K562 (cell line): ENCODE measurements at regions not wholly inside any gene's neighbourhood (a gene's known extent, or its start where the extent isn't known, plus 50 kb on each side); places are given as distances from the start of the nearest gene placed in this dataset.

ENCODE experiments used
- ATAC-seq: fragments of 200-7000 bp; cut with Tn5 transposase; 3 replicates; pipeline ENCODE4 v1.9.1; 2020; ENCODE audit warnings: moderate library complexity
- BruUV-seq: library from RNA; stranded (reverse); fragments of 400-500 nt; replicated peaks from 2 replicates; lab custom pipeline; 2021; lab: Mats Ljungman, UMichigan
- CTCF ChIA-PET: fragments of 300-600 bp; formaldehyde crosslinking; extraction: SDS; loops from one replicate; lab custom pipeline; 2021; ENCODE audit warnings: low intra/inter-chr PET ratio; lab: Yijun Ruan, JAX
- POLR2A ChIA-PET: fragments of 300-600, 350-650 bp; sonication (Branson Sonifier 250); formaldehyde crosslinking; extraction: SDS; loops from one replicate; lab custom pipeline; 2021; ENCODE audit warnings: antibody characterized with exemption, inconsistent platforms; lab: Yijun Ruan, JAX
- DNase-seq, 4 experiments: peaks; one replicate each; pipeline versions ENCODE4 v3.0.0 to v3.0.0-alpha.2; 2011 to 2018; ENCODE audit warnings: low spot score in 3 of 4, mixed read lengths in 3 of 4; ENCODE audit errors: extremely low read depth in 1 of 4
- FAIRE-seq: peaks from 2 replicates; lab custom pipeline; 2011; peaks lifted over from hg19 to GRCh38; lab: Jason Lieb, UNC
- H2AFZ ChIP-seq: 2 replicates; pipeline ENCODE4 v1.6.0; 2011; ENCODE audit warnings: low read depth, low read length, control low read depth, inconsistent platforms
- H3K27ac ChIP-seq: fragments of 200-600 bp; 3 replicates; pipeline ENCODE4 v1.8.0; 2011; ENCODE audit warnings: low read depth, mild to moderate bottlenecking, control low read depth, inconsistent platforms, low read length, moderate library complexity, mixed read lengths; ENCODE audit errors: extremely low read depth
- H3K27me3 ChIP-seq, 2 experiments: fragments of 300-600 bp in 1 of 2; 2 replicates in 1 of 2; 3 replicates in 1 of 2; pipeline versions ENCODE4 v1.6.0 to v1.8.0; 2011; ENCODE audit warnings: inconsistent platforms in 2 of 2, low read length in 2 of 2, mild to moderate bottlenecking in 1 of 2, mixed read lengths in 1 of 2, moderate library complexity in 1 of 2; ENCODE audit not compliant: control insufficient read depth in 2 of 2, insufficient read depth in 2 of 2
- H3K36me3 ChIP-seq: fragments of 300-600 bp; 3 replicates; pipeline ENCODE4 v1.8.0; 2011; ENCODE audit warnings: mild to moderate bottlenecking, low read length, inconsistent platforms; ENCODE audit not compliant: control insufficient read depth, insufficient read depth
- H3K4me1 ChIP-seq, 2 experiments: fragments of 200-600 bp in 1 of 2; replicated peaks in 1 of 2; 2 replicates in 1 of 2; 3 replicates in 1 of 2; pipeline versions ENCODE4 v1.5.1 to v1.8.0; 2011; ENCODE audit warnings: inconsistent platforms in 2 of 2, low read length in 2 of 2, mild to moderate bottlenecking in 1 of 2, mixed read lengths in 1 of 2, moderate library complexity in 1 of 2; ENCODE audit not compliant: control insufficient read depth in 2 of 2, insufficient read depth in 2 of 2
- H3K4me2 ChIP-seq: 2 replicates; pipeline ENCODE4 v1.6.1; 2011; ENCODE audit warnings: low read length, control low read depth, inconsistent platforms, mixed read lengths; ENCODE audit not compliant: insufficient read depth
- H3K4me3 ChIP-seq: fragments of 200-600 bp; sonication (generic), shearing (Covaris generic); 2 replicates; pipeline ENCODE4 v1.5.1; 2016; ENCODE audit warnings: control low read depth, inconsistent platforms
- H3K79me2 ChIP-seq: fragments of 200-600 bp; 3 replicates; pipeline ENCODE4 v1.8.0; 2011; ENCODE audit warnings: low read length, inconsistent platforms; ENCODE audit not compliant: control insufficient read depth, insufficient read depth
- H3K9ac ChIP-seq, 2 experiments: 2 replicates each; pipeline versions ENCODE4 v1.6.0 to v1.6.1; 2011; ENCODE audit warnings: low read depth in 2 of 2, low read length in 2 of 2, control low read depth in 1 of 2, inconsistent platforms in 1 of 2, mild to moderate bottlenecking in 1 of 2, mixed read lengths in 1 of 2; ENCODE audit not compliant: insufficient read depth in 1 of 2
- H3K9me1 ChIP-seq: one replicate; pipeline ENCODE4 v1.6.0; 2011; ENCODE audit warnings: inconsistent platforms, mild to moderate bottlenecking, low read length, moderate library complexity; ENCODE audit not compliant: control insufficient read depth, insufficient read depth
- H3K9me3 ChIP-seq: replicated peaks from 2 replicates; pipeline ENCODE4 v1.5.1; 2011; ENCODE audit warnings: low read depth, low read length, inconsistent platforms; ENCODE audit not compliant: control insufficient read depth, insufficient read depth
- H4K20me1 ChIP-seq: replicated peaks from 2 replicates; pipeline ENCODE4 v1.6.1; 2011; ENCODE audit warnings: low read length, inconsistent platforms, mixed read lengths; ENCODE audit not compliant: control insufficient read depth, insufficient read depth
- BHLHE40 ChIP-seq: IDR thresholded peaks from 2 replicates; pipeline ENCODE4 v1.6.1; 2011; ENCODE audit warnings: low read length, improper control_type of control experiment
- CHCHD3 ChIP-seq: fragments of 250-450 bp; sonication (Bioruptor Pico); IDR thresholded peaks from 2 replicates; pipeline ENCODE4 v2.1.2; 2022; ENCODE audit warnings: mild to moderate bottlenecking
- HNRNPL ChIP-seq: fragments of 200-400 bp; formaldehyde crosslinking; IDR thresholded peaks from 2 replicates; pipeline ENCODE4 v1.6.1; 2017; ENCODE audit warnings: low read depth, mild to moderate bottlenecking, low read length
- KAT8 ChIP-seq: fragments of 450-650 bp; IDR thresholded peaks from 2 replicates; pipeline ENCODE4 v1.6.1; 2016; ENCODE audit warnings: low read depth, mild to moderate bottlenecking
- MCM5 ChIP-seq: fragments of 450-650 bp; IDR thresholded peaks from 2 replicates; pipeline ENCODE4 v1.6.1; 2016; ENCODE audit warnings: low read depth
- SP2 ChIP-seq: IDR thresholded peaks from 2 replicates; pipeline ENCODE4 v1.6.1; 2011; ENCODE audit warnings: mild to moderate bottlenecking, low read depth, low read length, moderate library complexity; ENCODE audit not compliant: poor library complexity, severe bottlenecking; ENCODE audit errors: extremely low read depth
- ZC3H8 ChIP-seq: fragments of 450-650 bp; IDR thresholded peaks from 2 replicates; pipeline ENCODE4 v1.6.1; 2017
- ZNF165 ChIP-seq: fragments of 250-450 bp; sonication (Bioruptor Pico); IDR thresholded peaks from 2 replicates; pipeline ENCODE4 v1.4.0; 2020; ENCODE audit warnings: borderline replicate concordance
- ZNF217 ChIP-seq: sonication (generic); formaldehyde crosslinking; IDR thresholded peaks from 2 replicates; pipeline ENCODE4 v1.8.0; 2022; ENCODE audit warnings: mild to moderate bottlenecking, missing genetic modification reagents
- WGBS: fragments of 100-300 bp; shearing (Covaris generic); methylation state at CpG from one replicate; pipeline ENCODE4 v1.1.6; 2016; ENCODE audit warnings: low coverage, mixed read lengths; ENCODE audit not compliant: insufficient coverage; ENCODE audit errors: missing lambda C conversion rate; 5-methylcytosine and 5-hydroxymethylcytosine counted together
- in situ Hi-C: fragments of 300-500 bp; cut with MboI; formaldehyde crosslinking; loops from 4 replicates; pipeline ENCODE4 v1.15.0; 2018; ENCODE audit warnings: inconsistent platforms, mixed read lengths
- intact Hi-C: fragments of 100-400 bp; cut with micrococcal nuclease; formaldehyde crosslinking; loops from 2 replicates; pipeline ENCODE4 v1.14.2; 2022
- TF ChIP-seq, protein P1 (sequence below): fragments of 450-650 bp; formaldehyde crosslinking; IDR thresholded peaks from 2 replicates; pipeline ENCODE4 v1.4.0; 2022; ENCODE audit warnings: missing genetic modification characterization
- TF ChIP-seq, protein P2 (sequence below): fragments of 250-450 bp; sonication (Bioruptor Pico); IDR thresholded peaks from 2 replicates; pipeline ENCODE4 v1.9.0; 2021; ENCODE audit warnings: mild to moderate bottlenecking, inconsistent platforms
- TF ChIP-seq, protein P3 (sequence below): fragments of 450-650 bp; IDR thresholded peaks from 2 replicates; pipeline ENCODE4 v1.6.1; 2016; ENCODE audit warnings: borderline replicate concordance
- TF ChIP-seq, protein P4 (sequence below): fragments of 450-650 bp; IDR thresholded peaks from 2 replicates; pipeline ENCODE4 v1.6.1; 2017; ENCODE audit warnings: antibody characterized with exemption
- TF ChIP-seq, protein P5 (sequence below): fragments of 250-450 bp; sonication (Bioruptor Pico); IDR thresholded peaks from 2 replicates; pipeline ENCODE4 v1.5.0; 2020; ENCODE audit warnings: mild to moderate bottlenecking

DNA sequence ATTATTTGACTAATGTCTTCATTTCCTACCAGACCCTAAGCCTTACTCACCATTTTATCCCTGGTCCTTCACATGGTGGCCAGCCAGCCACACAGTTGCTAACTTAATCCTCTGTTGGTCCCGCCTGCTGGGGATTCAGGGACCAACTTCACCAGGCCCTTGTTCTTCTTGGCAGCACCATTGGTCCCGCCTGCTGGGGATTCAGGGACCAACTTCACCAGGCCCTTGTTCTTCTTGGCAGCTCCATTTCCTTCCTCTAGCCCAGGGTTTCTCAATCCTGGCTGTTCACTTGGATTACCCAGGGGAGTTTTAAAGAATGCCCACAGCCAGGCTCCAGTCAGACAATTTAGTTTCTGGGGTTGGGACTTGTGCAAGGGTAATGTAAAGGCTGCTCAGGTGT lies 233.1 kb upstream of the CSF3R start:
- ATAC-seq (no peak), DNase-seq (no peak), FAIRE-seq (no peak)
- CTCF ChIA-PET = interaction anchor here (0.6 kb wide), 1 partner anchor 676 kb away, joined by 3 read pairs; no protein-coding TSS in a partner anchor
- in situ Hi-C loops (no loop called here), intact Hi-C loops (no loop called here)
- Histone ChIP-seq H3K9ac (no peak overlapping the region), H4K20me1 (peaks cover 4% of the 10 kb centered on the region; the same call in 1 of the 2 replicates), H3K27ac (no peak overlapping the region), H3K79me2 (no peaks in the 10 kb centered on the region), H3K9me1 (no peaks in the 10 kb centered on the region), H3K36me3 (no peaks in the 10 kb centered on the region), H3K4me2 (no peak overlapping the region), H3K27me3 (peaks cover 4 to 13% of the 10 kb centered on the region in 2 experiments; a peak in 4 of 5 replicates), H2AFZ (no peak overlapping the region), H3K4me1 (no peaks in the 10 kb centered on the region), H3K9me3 (no peaks in the 10 kb centered on the region), H3K4me3 (no peak overlapping the region)
- whole genome bisulfite sequencing = 0% methylated on average over 2 of the region's 2 CpGs
- BruUV-seq = no TSS peak
- POLR2A ChIA-PET = interaction anchor here (0.6 to 1.1 kb wide), 3 partner anchors 10 to 1836 kb away, joined by 3 to 4 read pairs (median 3); no protein-coding TSS in a partner anchor
- TF ChIP-seq, protein P1, sequence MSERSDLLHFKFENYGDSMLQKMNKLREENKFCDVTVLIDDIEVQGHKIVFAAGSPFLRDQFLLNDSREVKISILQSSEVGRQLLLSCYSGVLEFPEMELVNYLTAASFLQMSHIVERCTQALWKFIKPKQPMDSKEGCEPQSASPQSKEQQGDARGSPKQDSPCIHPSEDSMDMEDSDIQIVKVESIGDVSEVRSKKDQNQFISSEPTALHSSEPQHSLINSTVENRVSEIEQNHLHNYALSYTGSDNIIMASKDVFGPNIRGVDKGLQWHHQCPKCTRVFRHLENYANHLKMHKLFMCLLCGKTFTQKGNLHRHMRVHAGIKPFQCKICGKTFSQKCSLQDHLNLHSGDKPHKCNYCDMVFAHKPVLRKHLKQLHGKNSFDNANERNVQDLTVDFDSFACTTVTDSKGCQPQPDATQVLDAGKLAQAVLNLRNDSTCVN (CRISPR knock-in tag) = no peak
- TF ChIP-seq MCM5 (no peak), ZC3H8 (no peak), KAT8 (no peak), ZNF217 (CRISPR knock-in tag) (no peak), ZNF165 (CRISPR knock-in tag) (no peak), HNRNPL (no peak), SP2 (no peak), CHCHD3 (CRISPR knock-in tag) (no peak), BHLHE40 (no peak)
- TF ChIP-seq, protein P2, sequence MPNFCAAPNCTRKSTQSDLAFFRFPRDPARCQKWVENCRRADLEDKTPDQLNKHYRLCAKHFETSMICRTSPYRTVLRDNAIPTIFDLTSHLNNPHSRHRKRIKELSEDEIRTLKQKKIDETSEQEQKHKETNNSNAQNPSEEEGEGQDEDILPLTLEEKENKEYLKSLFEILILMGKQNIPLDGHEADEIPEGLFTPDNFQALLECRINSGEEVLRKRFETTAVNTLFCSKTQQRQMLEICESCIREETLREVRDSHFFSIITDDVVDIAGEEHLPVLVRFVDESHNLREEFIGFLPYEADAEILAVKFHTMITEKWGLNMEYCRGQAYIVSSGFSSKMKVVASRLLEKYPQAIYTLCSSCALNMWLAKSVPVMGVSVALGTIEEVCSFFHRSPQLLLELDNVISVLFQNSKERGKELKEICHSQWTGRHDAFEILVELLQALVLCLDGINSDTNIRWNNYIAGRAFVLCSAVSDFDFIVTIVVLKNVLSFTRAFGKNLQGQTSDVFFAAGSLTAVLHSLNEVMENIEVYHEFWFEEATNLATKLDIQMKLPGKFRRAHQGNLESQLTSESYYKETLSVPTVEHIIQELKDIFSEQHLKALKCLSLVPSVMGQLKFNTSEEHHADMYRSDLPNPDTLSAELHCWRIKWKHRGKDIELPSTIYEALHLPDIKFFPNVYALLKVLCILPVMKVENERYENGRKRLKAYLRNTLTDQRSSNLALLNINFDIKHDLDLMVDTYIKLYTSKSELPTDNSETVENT (CRISPR knock-in tag) = no peak
- TF ChIP-seq, protein P3, sequence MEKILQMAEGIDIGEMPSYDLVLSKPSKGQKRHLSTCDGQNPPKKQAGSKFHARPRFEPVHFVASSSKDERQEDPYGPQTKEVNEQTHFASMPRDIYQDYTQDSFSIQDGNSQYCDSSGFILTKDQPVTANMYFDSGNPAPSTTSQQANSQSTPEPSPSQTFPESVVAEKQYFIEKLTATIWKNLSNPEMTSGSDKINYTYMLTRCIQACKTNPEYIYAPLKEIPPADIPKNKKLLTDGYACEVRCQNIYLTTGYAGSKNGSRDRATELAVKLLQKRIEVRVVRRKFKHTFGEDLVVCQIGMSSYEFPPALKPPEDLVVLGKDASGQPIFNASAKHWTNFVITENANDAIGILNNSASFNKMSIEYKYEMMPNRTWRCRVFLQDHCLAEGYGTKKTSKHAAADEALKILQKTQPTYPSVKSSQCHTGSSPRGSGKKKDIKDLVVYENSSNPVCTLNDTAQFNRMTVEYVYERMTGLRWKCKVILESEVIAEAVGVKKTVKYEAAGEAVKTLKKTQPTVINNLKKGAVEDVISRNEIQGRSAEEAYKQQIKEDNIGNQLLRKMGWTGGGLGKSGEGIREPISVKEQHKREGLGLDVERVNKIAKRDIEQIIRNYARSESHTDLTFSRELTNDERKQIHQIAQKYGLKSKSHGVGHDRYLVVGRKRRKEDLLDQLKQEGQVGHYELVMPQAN = no peak
- TF ChIP-seq, protein P4, sequence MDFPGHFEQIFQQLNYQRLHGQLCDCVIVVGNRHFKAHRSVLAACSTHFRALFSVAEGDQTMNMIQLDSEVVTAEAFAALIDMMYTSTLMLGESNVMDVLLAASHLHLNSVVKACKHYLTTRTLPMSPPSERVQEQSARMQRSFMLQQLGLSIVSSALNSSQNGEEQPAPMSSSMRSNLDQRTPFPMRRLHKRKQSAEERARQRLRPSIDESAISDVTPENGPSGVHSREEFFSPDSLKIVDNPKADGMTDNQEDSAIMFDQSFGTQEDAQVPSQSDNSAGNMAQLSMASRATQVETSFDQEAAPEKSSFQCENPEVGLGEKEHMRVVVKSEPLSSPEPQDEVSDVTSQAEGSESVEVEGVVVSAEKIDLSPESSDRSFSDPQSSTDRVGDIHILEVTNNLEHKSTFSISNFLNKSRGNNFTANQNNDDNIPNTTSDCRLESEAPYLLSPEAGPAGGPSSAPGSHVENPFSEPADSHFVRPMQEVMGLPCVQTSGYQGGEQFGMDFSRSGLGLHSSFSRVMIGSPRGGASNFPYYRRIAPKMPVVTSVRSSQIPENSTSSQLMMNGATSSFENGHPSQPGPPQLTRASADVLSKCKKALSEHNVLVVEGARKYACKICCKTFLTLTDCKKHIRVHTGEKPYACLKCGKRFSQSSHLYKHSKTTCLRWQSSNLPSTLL = no peak
- TF ChIP-seq, protein P5, sequence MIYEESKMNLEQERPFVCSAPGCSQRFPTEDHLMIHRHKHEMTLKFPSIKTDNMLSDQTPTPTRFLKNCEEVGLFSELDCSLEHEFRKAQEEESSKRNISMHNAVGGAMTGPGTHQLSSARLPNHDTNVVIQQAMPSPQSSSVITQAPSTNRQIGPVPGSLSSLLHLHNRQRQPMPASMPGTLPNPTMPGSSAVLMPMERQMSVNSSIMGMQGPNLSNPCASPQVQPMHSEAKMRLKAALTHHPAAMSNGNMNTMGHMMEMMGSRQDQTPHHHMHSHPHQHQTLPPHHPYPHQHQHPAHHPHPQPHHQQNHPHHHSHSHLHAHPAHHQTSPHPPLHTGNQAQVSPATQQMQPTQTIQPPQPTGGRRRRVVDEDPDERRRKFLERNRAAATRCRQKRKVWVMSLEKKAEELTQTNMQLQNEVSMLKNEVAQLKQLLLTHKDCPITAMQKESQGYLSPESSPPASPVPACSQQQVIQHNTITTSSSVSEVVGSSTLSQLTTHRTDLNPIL = no peak
